ENCODE measurements at regions not wholly inside any gene's neighbourhood (a gene's known extent, or its start where the extent isn't known, plus 50 kb on each side); places are given as distances from the start of the nearest gene placed in this dataset.

- TF ChIP-seq POLR2A (IDR thresholded peaks at IDR 0.05) (no peak), CTCF (IDR thresholded peaks at IDR 0.05) (no peak)
These were observed 109.5 kb upstream of the KCND2 start for GRCh38 chr7:120163449-120163848.
